Osteocyte (in vitro differentiated cells): ENCODE measurements at regions not wholly inside any gene's neighbourhood (a gene's known extent, or its start where the extent isn't known, plus 50 kb on each side); places are given as distances from the start of the nearest gene placed in this dataset.

ENCODE experiments used
- DNase-seq: peaks from one replicate; pipeline ENCODE4 v3.0.0; 2021; ENCODE audit warnings: mixed read lengths; ENCODE audit not compliant: unreplicated experiment; ENCODE audit errors: extremely low spot score
- H3K27ac Mint-ChIP-seq: one replicate; pipeline ENCODE4 v1.8.0; 2021; ENCODE audit warnings: mild to moderate bottlenecking, mixed read lengths; ENCODE audit not compliant: unreplicated experiment
- H3K27me3 Mint-ChIP-seq: one replicate; pipeline ENCODE4 v1.8.0; 2021; ENCODE audit warnings: mixed read lengths; ENCODE audit not compliant: unreplicated experiment
- H3K36me3 Mint-ChIP-seq: one replicate; pipeline ENCODE4 v1.8.0; 2021; ENCODE audit warnings: mixed read lengths; ENCODE audit not compliant: unreplicated experiment
- H3K4me1 Mint-ChIP-seq: one replicate; pipeline ENCODE4 v1.8.0; 2021; ENCODE audit warnings: mixed read lengths; ENCODE audit not compliant: unreplicated experiment
- H3K4me3 Mint-ChIP-seq: one replicate; pipeline ENCODE4 v1.8.0; 2021; ENCODE audit warnings: mild to moderate bottlenecking, moderate library complexity, mixed read lengths; ENCODE audit not compliant: unreplicated experiment
- H3K9me3 Mint-ChIP-seq: one replicate; pipeline ENCODE4 v1.8.0; 2021; ENCODE audit warnings: mixed read lengths; ENCODE audit not compliant: unreplicated experiment
- CTCF ChIP-seq: fragments of 200-600 bp; sonication (generic); IDR thresholded peaks from 2 replicates; pipeline ENCODE4 v1.5.0; 2021; ENCODE audit warnings: antibody characterized with exemption, mild to moderate bottlenecking, moderate library complexity

GRCh38 chr1:88608139-88608943 lies 75.7 kb upstream of the PKN2 start:
- Mint-ChIP-seq H3K27ac (no peak overlapping the region), H3K27me3 (peaks cover 14% of the 10 kb centered on the region), H3K36me3 (no peaks in the 10 kb centered on the region), H3K9me3 (no peaks in the 10 kb centered on the region), H3K4me3 (no peak overlapping the region), H3K4me1 (peaks cover 4% of the 10 kb centered on the region)
- DNase-seq: no peak
- TF ChIP-seq CTCF: peak; percentile 62

- Mint-ChIP-seq H3K27me3 (peaks cover 16% of the 10 kb centered on the region), H3K4me1 (peaks cover 4% of the 10 kb centered on the region), H3K36me3 (no peaks in the 10 kb centered on the region), H3K4me3 (no peak overlapping the region), H3K27ac (no peak overlapping the region), H3K9me3 (no peaks in the 10 kb centered on the region)
- DNase-seq: no peak
- no peak for TF ChIP-seq CTCF
Measured at GRCh38 chr1:88609051-88609450, 75.0 kb upstream of the PKN2 start.

GRCh38 chr1:88610687-88611086 lies 73.4 kb upstream of the PKN2 start:
- Mint-ChIP-seq H3K27ac (no peak overlapping the region), H3K4me3 (no peak overlapping the region), H3K36me3 (no peaks in the 10 kb centered on the region), H3K27me3 (peaks cover 16% of the 10 kb centered on the region), H3K4me1 (peaks cover 4% of the 10 kb centered on the region), H3K9me3 (no peaks in the 10 kb centered on the region)
- no peak for TF ChIP-seq CTCF
- no peak for DNase-seq

- Mint-ChIP-seq H3K4me3 (no peak overlapping the region), H3K27me3 (peaks cover 5% of the 10 kb centered on the region), H3K9me3 (no peaks in the 10 kb centered on the region), H3K27ac (no peak overlapping the region), H3K36me3 (no peaks in the 10 kb centered on the region), H3K4me1 (peaks cover 4% of the 10 kb centered on the region)
- DNase-seq: no peak
- TF ChIP-seq CTCF: no peak
Measured at GRCh38 chr1:88612292-88612691, 71.8 kb upstream of the PKN2 start.

- Mint-ChIP-seq H3K36me3 (no peaks in the 10 kb centered on the region), H3K27me3 (peaks cover 5% of the 10 kb centered on the region), H3K27ac (no peak overlapping the region), H3K9me3 (peaks cover 2% of the 10 kb centered on the region), H3K4me1 (peaks cover 4% of the 10 kb centered on the region), H3K4me3 (no peak overlapping the region)
- TF ChIP-seq CTCF: no peak
- no peak for DNase-seq
Measured at GRCh38 chr1:88612773-88613172, 71.3 kb upstream of the PKN2 start.
